ENCODE measurements at regions not wholly inside any gene's neighbourhood (a gene's known extent, or its start where the extent isn't known, plus 50 kb on each side); places are given as distances from the start of the nearest gene placed in this dataset.

DNA sequence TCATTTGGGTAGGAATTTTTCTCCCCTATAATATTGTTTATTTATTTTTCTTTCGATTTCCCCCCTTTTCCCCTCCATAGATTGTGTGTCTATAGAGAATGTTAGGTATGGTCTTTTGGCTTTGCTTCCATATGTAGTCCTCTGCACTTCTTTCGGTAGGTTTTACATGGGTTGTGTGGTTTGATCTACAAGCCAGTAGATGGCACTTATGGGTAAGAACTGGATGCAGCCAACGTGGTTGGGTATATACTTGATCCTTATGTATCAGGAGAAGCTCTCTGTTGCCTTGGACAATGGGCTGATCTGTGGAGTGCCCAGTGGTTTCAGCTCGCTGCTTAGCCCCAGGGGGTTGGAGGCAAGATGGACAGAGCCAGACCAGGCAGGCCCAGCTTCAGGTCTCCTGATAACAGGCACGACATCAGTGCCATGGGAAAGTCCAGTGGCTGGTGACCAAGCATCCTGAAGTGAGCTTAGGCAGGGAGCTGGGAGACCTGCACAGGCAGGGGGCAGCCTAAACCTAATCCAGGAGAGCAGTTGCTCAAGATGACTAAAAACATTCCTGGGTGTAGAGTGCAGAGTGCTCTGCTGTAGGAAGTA, 488.3 kb downstream of the CCDC85A start:
- no peak overlapping the region for H2AFZ ChIP-seq (ENCODE audit: low read length)
- no peaks in the 10 kb centered on the region for H3K9me2 ChIP-seq (replicated peaks; ENCODE audit: low read depth, low read length)

DNA sequence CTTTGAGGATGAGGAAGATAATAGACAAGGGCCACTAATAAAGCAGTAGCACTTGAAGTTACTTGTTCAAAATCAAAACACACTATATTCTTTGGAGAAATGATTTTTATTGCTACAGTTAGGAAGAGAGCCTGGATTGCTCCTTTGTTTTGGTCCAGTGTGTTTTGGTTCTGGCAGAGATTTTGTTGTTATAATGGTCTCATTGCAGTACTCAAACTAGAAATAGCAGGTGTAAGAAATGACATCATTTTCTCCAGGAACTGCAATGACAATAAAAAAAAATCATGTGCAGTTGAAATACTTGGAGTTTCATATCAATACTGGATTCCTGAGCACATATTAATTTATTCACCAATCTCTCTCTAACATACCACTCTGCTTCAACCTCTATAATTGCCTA, 490.3 kb downstream of the CCDC85A start:
- Histone ChIP-seq H3K4me1 (ENCODE audit: insufficient read depth, low read length, poor library complexity, severe bottlenecking) (no peaks in the 10 kb centered on the region), H3K27me3 (ENCODE audit: insufficient read depth, low read length, poor library complexity, severe bottlenecking) (no peaks in the 10 kb centered on the region), H3K4me2 (ENCODE audit: low read depth, low read length, poor library complexity, severe bottlenecking) (no peak overlapping the region), H2AFZ (ENCODE audit: low read length) (no peak overlapping the region), H3F3A (ENCODE audit: low read depth) (no peaks in the 10 kb centered on the region), H3K79me2 (ENCODE audit: insufficient read depth, low read length) (no peaks in the 10 kb centered on the region), H3K9me3 (ENCODE audit: insufficient read depth, low read depth, low read length) (no peaks in the 10 kb centered on the region; the same call in 1 of the 2 replicates), H3K4me3 (ENCODE audit: low read length, poor library complexity, severe bottlenecking) (no peak overlapping the region), H3K9me2 (replicated peaks; ENCODE audit: low read depth, low read length) (no peaks in the 10 kb centered on the region), H4K20me1 (ENCODE audit: insufficient read depth, low read length, poor library complexity, severe bottlenecking) (no peaks in the 10 kb centered on the region), H3K36me3 (ENCODE audit: insufficient read depth, low read length) (no peaks in the 10 kb centered on the region), H3K9ac (ENCODE audit: low read depth, low read length, poor library complexity, severe bottlenecking) (no peak overlapping the region)
- no peak for TF ChIP-seq CTCF (conservative IDR thresholded peaks at IDR 0.05; ENCODE audit: low read length)
- no peak for TF ChIP-seq EZH2phosphoT487 (IDR thresholded peaks at IDR 0.05; ENCODE audit: borderline replicate concordance)

More for the DNA sequence above, 488.3 kb downstream of the CCDC85A start:
- Histone ChIP-seq H4K20me1 (ENCODE audit: insufficient read depth, low read length, poor library complexity, severe bottlenecking) (no peaks in the 10 kb centered on the region), H3K79me2 (ENCODE audit: insufficient read depth, low read length) (no peaks in the 10 kb centered on the region), H3K4me3 (ENCODE audit: low read length, poor library complexity, severe bottlenecking) (no peak overlapping the region), H3K9me3 (ENCODE audit: insufficient read depth, low read depth, low read length) (no peaks in the 10 kb centered on the region; the same call in 1 of the 2 replicates), H3K27me3 (ENCODE audit: insufficient read depth, low read length, poor library complexity, severe bottlenecking) (no peaks in the 10 kb centered on the region), H3K9ac (ENCODE audit: low read depth, low read length, poor library complexity, severe bottlenecking) (no peak overlapping the region), H3K4me2 (ENCODE audit: low read depth, low read length, poor library complexity, severe bottlenecking) (no peak overlapping the region), H3F3A (ENCODE audit: low read depth) (no peaks in the 10 kb centered on the region), H3K36me3 (ENCODE audit: insufficient read depth, low read length) (no peaks in the 10 kb centered on the region), H3K4me1 (ENCODE audit: insufficient read depth, low read length, poor library complexity, severe bottlenecking) (no peaks in the 10 kb centered on the region)
- TF ChIP-seq CTCF (conservative IDR thresholded peaks at IDR 0.05; ENCODE audit: low read length) (no peak), EZH2phosphoT487 (IDR thresholded peaks at IDR 0.05; ENCODE audit: borderline replicate concordance) (no peak)

DNA sequence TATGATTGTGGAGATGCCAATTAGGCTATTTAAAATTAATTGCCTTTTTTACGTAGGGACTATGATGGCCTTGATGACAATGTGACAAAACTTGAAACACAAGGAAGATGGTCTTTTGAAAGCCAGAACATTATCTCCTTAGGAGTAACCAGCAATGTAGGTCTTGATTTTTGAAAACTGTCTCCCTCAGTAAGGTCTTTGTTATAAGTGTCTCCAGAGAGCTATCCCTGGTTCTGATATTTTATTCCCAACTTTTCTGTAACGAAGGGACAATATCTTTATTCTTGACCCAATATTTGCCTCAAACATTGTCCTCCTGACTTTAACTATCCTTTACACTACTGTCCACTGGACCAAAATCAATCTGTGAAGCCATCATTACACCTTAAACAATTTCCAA, 493.2 kb downstream of the CCDC85A start:
- no peaks in the 10 kb centered on the region for H3K27me3 ChIP-seq (ENCODE audit: insufficient read depth, low read length, poor library complexity, severe bottlenecking)
- TF ChIP-seq CTCF (conservative IDR thresholded peaks at IDR 0.05; ENCODE audit: low read length) (no peak), EZH2phosphoT487 (IDR thresholded peaks at IDR 0.05; ENCODE audit: borderline replicate concordance) (no peak)
- no peak overlapping the region for H3K4me3 ChIP-seq (ENCODE audit: low read length, poor library complexity, severe bottlenecking)
- no peak overlapping the region for H3K4me2 ChIP-seq (ENCODE audit: low read depth, low read length, poor library complexity, severe bottlenecking)
- no peak overlapping the region for H2AFZ ChIP-seq (ENCODE audit: low read length)
- H3K36me3 ChIP-seq (ENCODE audit: insufficient read depth, low read length) = no peaks in the 10 kb centered on the region
- H3K79me2 ChIP-seq (ENCODE audit: insufficient read depth, low read length) = no peaks in the 10 kb centered on the region
- no peaks in the 10 kb centered on the region; the same call in 1 of the 2 replicates for H3K9me3 ChIP-seq (ENCODE audit: insufficient read depth, low read depth, low read length)
- H4K20me1 ChIP-seq (ENCODE audit: insufficient read depth, low read length, poor library complexity, severe bottlenecking) = no peaks in the 10 kb centered on the region
- no peaks in the 10 kb centered on the region for H3F3A ChIP-seq (ENCODE audit: low read depth)
- no peaks in the 10 kb centered on the region for H3K9me2 ChIP-seq (replicated peaks; ENCODE audit: low read depth, low read length)
- no peak overlapping the region for H3K9ac ChIP-seq (ENCODE audit: low read depth, low read length, poor library complexity, severe bottlenecking)
- H3K4me1 ChIP-seq (ENCODE audit: insufficient read depth, low read length, poor library complexity, severe bottlenecking) = no peaks in the 10 kb centered on the region
